ENCODE measurements at regions not wholly inside any gene's neighbourhood (a gene's known extent, or its start where the extent isn't known, plus 50 kb on each side); places are given as distances from the start of the nearest gene placed in this dataset.

- Histone ChIP-seq H3K79me2 (replicated peaks; ENCODE audit: insufficient read depth, low read length) (no peaks in the 10 kb centered on the region), H3F3A (ENCODE audit: insufficient read depth, low read length, poor library complexity, severe bottlenecking) (no peaks in the 10 kb centered on the region), H2AFZ (ENCODE audit: low read depth, low read length) (no peak overlapping the region), H3K27ac (ENCODE audit: low read length) (no peak overlapping the region), H3K36me3 (ENCODE audit: insufficient read depth, low read length) (no peaks in the 10 kb centered on the region), H3K9ac (ENCODE audit: low read length) (no peak overlapping the region), H3K27me3 (ENCODE audit: insufficient read depth, low read depth, low read length) (no peaks in the 10 kb centered on the region), H3K4me2 (ENCODE audit: low read length) (no peak overlapping the region), H3K4me3 (ENCODE audit: low read length) (no peak overlapping the region), H3K9me2 (ENCODE audit: insufficient read depth, low read length) (no peaks in the 10 kb centered on the region), H4K20me1 (ENCODE audit: insufficient read depth) (no peaks in the 10 kb centered on the region), H3K9me3 (ENCODE audit: low read length) (no peaks in the 10 kb centered on the region)
- no peak for TF ChIP-seq RAD21 (conservative IDR thresholded peaks at IDR 0.05)
- no peak for TF ChIP-seq EZH2 (IDR thresholded peaks at IDR 0.05; ENCODE audit: borderline replicate concordance, insufficient read depth, low read length, poor library complexity, severe bottlenecking)
- no peak for TF ChIP-seq TAF1 (IDR thresholded peaks at IDR 0.05; ENCODE audit: low read depth)
These were observed 129.2 kb downstream of the ETAA1 start for GRCh38 chr2:67526283-67526682.

- no peak overlapping the region for H3K9ac ChIP-seq (ENCODE audit: low read length)
These were observed 131.2 kb downstream of the ETAA1 start for GRCh38 chr2:67528320-67528719.

GRCh38 chr2:67532387-67532786, 135.3 kb downstream of the ETAA1 start:
- no peak overlapping the region for H3K9ac ChIP-seq (ENCODE audit: low read length)
- H3K9me2 ChIP-seq (ENCODE audit: insufficient read depth, low read length), result no peaks in the 10 kb centered on the region
- TF ChIP-seq EP300 (conservative IDR thresholded peaks at IDR 0.05; ENCODE audit: poor library complexity, severe bottlenecking), result no peak
- TF ChIP-seq SMC3 (conservative IDR thresholded peaks at IDR 0.05; ENCODE audit: poor library complexity), result no peak
- no peak for TF ChIP-seq RAD21 (conservative IDR thresholded peaks at IDR 0.05)
- no peak for TF ChIP-seq POLR2AphosphoS5 (IDR thresholded peaks at IDR 0.05)
- no peak for TF ChIP-seq CTCF (IDR thresholded peaks at IDR 0.05; ENCODE audit: poor library complexity, severe bottlenecking)
- TF ChIP-seq MXI1 (conservative IDR thresholded peaks at IDR 0.05; ENCODE audit: poor library complexity, severe bottlenecking), result no peak
- TF ChIP-seq TAF1 (IDR thresholded peaks at IDR 0.05; ENCODE audit: low read depth), result no peak
- TF ChIP-seq EZH2 (IDR thresholded peaks at IDR 0.05; ENCODE audit: borderline replicate concordance, insufficient read depth, low read length, poor library complexity, severe bottlenecking), result no peak
- no peak for TF ChIP-seq REST (IDR thresholded peaks at IDR 0.05; ENCODE audit: borderline replicate concordance)

More at GRCh38 chr2:67528320-67528719, 131.2 kb downstream of the ETAA1 start:
- Histone ChIP-seq H3F3A (ENCODE audit: insufficient read depth, low read length, poor library complexity, severe bottlenecking) (no peaks in the 10 kb centered on the region), H4K20me1 (ENCODE audit: insufficient read depth) (no peaks in the 10 kb centered on the region), H3K27me3 (ENCODE audit: insufficient read depth, low read depth, low read length) (no peaks in the 10 kb centered on the region), H3K27ac (ENCODE audit: low read length) (no peak overlapping the region), H3K36me3 (ENCODE audit: insufficient read depth, low read length) (no peaks in the 10 kb centered on the region), H3K9me3 (ENCODE audit: low read length) (no peaks in the 10 kb centered on the region), H3K9me2 (ENCODE audit: insufficient read depth, low read length) (no peaks in the 10 kb centered on the region), H3K4me3 (ENCODE audit: low read length) (no peak overlapping the region), H3K4me2 (ENCODE audit: low read length) (no peak overlapping the region), H3K79me2 (replicated peaks; ENCODE audit: insufficient read depth, low read length) (no peaks in the 10 kb centered on the region), H2AFZ (ENCODE audit: low read depth, low read length) (no peak overlapping the region)
- TF ChIP-seq TAF1 (IDR thresholded peaks at IDR 0.05; ENCODE audit: low read depth) (no peak), EZH2 (IDR thresholded peaks at IDR 0.05; ENCODE audit: borderline replicate concordance, insufficient read depth, low read length, poor library complexity, severe bottlenecking) (no peak), MXI1 (conservative IDR thresholded peaks at IDR 0.05; ENCODE audit: poor library complexity, severe bottlenecking) (no peak), EP300 (conservative IDR thresholded peaks at IDR 0.05; ENCODE audit: poor library complexity, severe bottlenecking) (no peak), POLR2AphosphoS5 (IDR thresholded peaks at IDR 0.05) (no peak)

More at GRCh38 chr2:67532387-67532786, 135.3 kb downstream of the ETAA1 start:
- no peaks in the 10 kb centered on the region for H3K27me3 ChIP-seq (ENCODE audit: insufficient read depth, low read depth, low read length)
- no peaks in the 10 kb centered on the region for H3F3A ChIP-seq (ENCODE audit: insufficient read depth, low read length, poor library complexity, severe bottlenecking)
- H3K9me3 ChIP-seq (ENCODE audit: low read length), result no peaks in the 10 kb centered on the region
- H3K36me3 ChIP-seq (ENCODE audit: insufficient read depth, low read length), result no peaks in the 10 kb centered on the region
- no peaks in the 10 kb centered on the region for H4K20me1 ChIP-seq (ENCODE audit: insufficient read depth)
- H3K4me2 ChIP-seq (ENCODE audit: low read length), result no peak overlapping the region
- H2AFZ ChIP-seq (ENCODE audit: low read depth, low read length), result no peak overlapping the region
- H3K79me2 ChIP-seq (replicated peaks; ENCODE audit: insufficient read depth, low read length), result no peaks in the 10 kb centered on the region
- no peak overlapping the region for H3K4me3 ChIP-seq (ENCODE audit: low read length)
- no peak overlapping the region for H3K27ac ChIP-seq (ENCODE audit: low read length)

Measured in neural cell (in vitro differentiated cells).